Right lobe of liver (tissue), 6 donors: ENCODE measurements at regions not wholly inside any gene's neighbourhood (a gene's known extent, or its start where the extent isn't known, plus 50 kb on each side); places are given as distances from the start of the nearest gene placed in this dataset.

Source experiments
- ATAC-seq, 4 donors: fragments of 200-7000 bp; cut with Tn5 transposase; one replicate each; pipeline ENCODE4 v1.9.1; 2020; ENCODE audit warnings: mild to moderate bottlenecking in 4 of 4, moderate library complexity in 4 of 4
- DNase-seq, 3 donors: peaks; one replicate each; pipeline ENCODE4 v3.0.0-alpha.2; 2020
- H3K27ac ChIP-seq, 3 donors: fragments of 200-600 bp; one replicate each; pipeline ENCODE4 v1.8.0; 2022
- H3K27me3 ChIP-seq, 2 donors: fragments of 200-600 bp; one replicate each; pipeline ENCODE4 v1.8.0; 2022
- H3K36me3 ChIP-seq, 4 donors: fragments of 200-600 bp; sonication (generic) in 1 of 4; one replicate each; pipeline versions ENCODE4 v1.5.1 to v1.8.0; 2017 to 2022; ENCODE audit warnings: control low read depth in 1 of 4
- H3K4me1 ChIP-seq, 4 donors: fragments of 200-600 bp; sonication (generic) in 1 of 4; one replicate each; pipeline versions ENCODE4 v1.5.1 to v1.8.0; 2017 to 2022; ENCODE audit warnings: control low read depth in 1 of 4
- H3K4me3 ChIP-seq, 3 donors: fragments of 200-600 bp; one replicate each; pipeline ENCODE4 v1.8.0; 2022
- H3K9me3 ChIP-seq, 4 donors: fragments of 200-600 bp; sonication (generic) in 1 of 4; one replicate each; pipeline versions ENCODE4 v1.5.1 to v1.8.0; 2017 to 2022; ENCODE audit warnings: control low read depth in 1 of 4
- CTCF ChIP-seq, 4 donors: fragments of 200-600 bp in 3 of 4; fragments of 450-650 bp in 1 of 4; IDR thresholded peaks; one replicate each; pipeline versions ENCODE4 v1.5.1 to v1.8.0; 2016 to 2022; ENCODE audit warnings: antibody characterized with exemption in 4 of 4, mild to moderate bottlenecking in 2 of 4
- POLR2A ChIP-seq: fragments of 450-650 bp; IDR thresholded peaks from one replicate; pipeline ENCODE4 v1.6.1; 2017; ENCODE audit warnings: antibody characterized with exemption, mild to moderate bottlenecking
- WGBS: methylation state at CpG from one replicate; pipeline ENCODE4 v1.1.6; 2018; ENCODE audit warnings: low coverage, low lambda C conversion rate; ENCODE audit not compliant: insufficient coverage; ENCODE audit errors: missing lambda C conversion rate; 5-methylcytosine and 5-hydroxymethylcytosine counted together
- intact Hi-C, 2 donors: fragments of 100-400 bp; cut with DNase I; formaldehyde crosslinking; loops; one replicate each; pipeline versions ENCODE4 v1.11.2 to v1.14.1; 2022
- donor health status: DM: no; HTN: yes; CAD: no.
- donor health status: DM: no; HTN: no; CAD: no.
- donor health status: DM: no; HTN: no; CAD: no.
- donor health status: DM: no; HTN: yes; CAD: no.
- donor health status: DM: no; HTN: yes; CAD: no.

DNA sequence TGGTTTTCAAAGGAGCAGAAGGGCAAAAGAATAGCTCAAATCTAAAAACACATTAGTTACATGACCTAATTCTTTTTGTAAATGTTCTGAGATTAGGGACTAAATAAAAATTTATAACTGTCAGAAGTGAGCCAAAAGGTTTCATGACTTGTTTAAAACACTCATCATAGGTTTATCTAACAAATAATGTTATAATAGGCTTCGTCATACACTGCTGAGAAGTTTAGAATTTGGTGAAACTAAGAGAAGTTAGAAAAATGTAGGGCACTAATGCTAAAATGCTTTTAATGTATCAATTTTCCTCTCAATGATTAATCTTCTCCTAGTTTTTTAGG is 468.8 kb upstream of the CDIN1 start:
- Histone ChIP-seq H3K27me3 (no peaks in the 10 kb centered on the region), H3K36me3 (no peaks in the 10 kb centered on the region), H3K9me3 (no peaks in the 10 kb centered on the region), H3K27ac (no peak overlapping the region), H3K4me1 (no peaks in the 10 kb centered on the region), H3K4me3 (no peak overlapping the region)
- DNase-seq (no peak), ATAC-seq (no peak)
- intact Hi-C loops: no loop called here
- 57% methylated on average over 1 of the region's 1 CpG for WGBS
- no peak for TF ChIP-seq CTCF (IDR thresholded peaks at IDR 0.05)
- no peak for TF ChIP-seq POLR2A

GRCh38 chr15:36117296-36117787 is 462.1 kb upstream of the CDIN1 start:
- Histone ChIP-seq H3K4me3 (no peak overlapping the region), H3K9me3 (no peaks in the 10 kb centered on the region), H3K4me1 (no peaks in the 10 kb centered on the region), H3K36me3 (no peaks in the 10 kb centered on the region), H3K27ac (no peak overlapping the region), H3K27me3 (no peaks in the 10 kb centered on the region)
- 79% methylated on average over 6 of the region's 6 CpGs for whole genome bisulfite sequencing
- intact Hi-C loops: no loop called here
- TF ChIP-seq CTCF (IDR thresholded peaks at IDR 0.05) (no peak), POLR2A (no peak)
- ATAC-seq (no peak), DNase-seq (no peak)

GRCh38 chr15:36126194-36126593 is 453.2 kb upstream of the CDIN1 start:
- Histone ChIP-seq H3K9me3 (no peaks in the 10 kb centered on the region), H3K4me3 (no peak overlapping the region), H3K36me3 (no peaks in the 10 kb centered on the region), H3K27me3 (no peaks in the 10 kb centered on the region), H3K27ac (no peak overlapping the region), H3K4me1 (no peaks in the 10 kb centered on the region)
- no peak for DNase-seq
- intact Hi-C loops: no loop called here
- 21% methylated on average over 2 of the region's 2 CpGs for WGBS
- TF ChIP-seq POLR2A (no peak), CTCF (IDR thresholded peaks at IDR 0.05) (no peak)
- no peak for ATAC-seq

GRCh38 chr15:36130641-36131310 is 448.6 kb upstream of the CDIN1 start:
- H3K4me1 ChIP-seq: no peaks in the 10 kb centered on the region
- ATAC-seq (no peak), DNase-seq (no peak)
- no peaks in the 10 kb centered on the region for H3K9me3 ChIP-seq
- H3K36me3 ChIP-seq: no peaks in the 10 kb centered on the region
- no peak overlapping the region for H3K27ac ChIP-seq
- no peaks in the 10 kb centered on the region for H3K27me3 ChIP-seq
- WGBS: 42% methylated on average over 3 of the region's 3 CpGs
- intact Hi-C loops: no loop called here
- no peak overlapping the region for H3K4me3 ChIP-seq
- TF ChIP-seq POLR2A: no peak
- TF ChIP-seq CTCF (IDR thresholded peaks at IDR 0.05): no peak

DNA sequence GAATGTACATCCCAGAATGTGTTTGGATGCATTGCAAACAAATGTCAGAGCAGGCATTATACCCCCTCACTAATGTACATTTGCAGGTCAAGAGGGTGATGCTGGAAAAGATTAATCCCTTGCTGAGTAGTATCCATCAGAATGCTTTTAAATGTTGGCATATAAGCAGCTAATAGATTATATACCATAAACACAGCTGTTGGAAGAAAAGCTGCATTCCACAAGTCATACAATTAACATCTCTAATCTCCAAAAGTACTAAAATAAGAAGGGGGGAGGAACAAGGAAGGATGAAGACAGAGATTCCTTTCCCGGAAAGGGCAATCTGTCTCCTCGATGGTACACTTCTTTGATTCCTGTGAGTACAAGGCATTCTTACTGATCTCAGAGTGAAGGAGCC is 445.7 kb upstream of the CDIN1 start:
- WGBS: 65% methylated on average over 2 of the region's 2 CpGs
- TF ChIP-seq CTCF (IDR thresholded peaks at IDR 0.05) (no peak), POLR2A (no peak)
- H3K4me1 ChIP-seq: no peaks in the 10 kb centered on the region
- intact Hi-C loops: no loop called here
- no peak overlapping the region for H3K27ac ChIP-seq
- H3K9me3 ChIP-seq: no peaks in the 10 kb centered on the region
- no peak overlapping the region for H3K4me3 ChIP-seq
- no peaks in the 10 kb centered on the region for H3K36me3 ChIP-seq
- no peak for DNase-seq
- H3K27me3 ChIP-seq: no peaks in the 10 kb centered on the region
- no peak for ATAC-seq
